ENCODE measurements at regions not wholly inside any gene's neighbourhood (a gene's known extent, or its start where the extent isn't known, plus 50 kb on each side); places are given as distances from the start of the nearest gene placed in this dataset.

- POLR2A ChIA-PET: no interaction called here
- in situ Hi-C loops (cut with HindIII; ENCODE audit: low pct_unique_long_range_greater_than_20kb, low sequenced_read_pairs): no loop called here
- DNase-seq (ENCODE audit: low read depth, low spot score) (no peak), ATAC-seq (no peak)
- Histone ChIP-seq H3K36me3 (ENCODE audit: control insufficient read depth, insufficient read depth, low read length) (no peaks in the 10 kb centered on the region), H3K27me3 (ENCODE audit: control insufficient read depth, insufficient read depth, low read length) (no peaks in the 10 kb centered on the region), H3K27ac (ENCODE audit: low read length) (no peak overlapping the region), H3K4me1 (ENCODE audit: control insufficient read depth, insufficient read depth, low read length) (no peaks in the 10 kb centered on the region), H3K4me3 (ENCODE audit: low read depth in 2 of 2, low read length in 2 of 2) (no peak overlapping the region), H3K9me3 (ENCODE audit: control insufficient read depth, insufficient read depth, low read depth, low read length) (no peaks in the 10 kb centered on the region)
- intact Hi-C loops (cut with micrococcal nuclease; ENCODE audit: unreplicated experiment): no loop called here
- TF ChIP-seq SIN3A (IDR thresholded peaks at IDR 0.05; ENCODE audit: borderline replicate concordance, insufficient read depth, low read depth, low read length) (no peak), CTCF (IDR thresholded peaks at IDR 0.05) (no peak), POLR2AphosphoS5 (IDR thresholded peaks at IDR 0.05; ENCODE audit: low read depth, low read length) (no peak), REST (IDR thresholded peaks at IDR 0.05; ENCODE audit: insufficient read depth in 1 of 2, low read depth in 2 of 2, low read length in 1 of 2) (no peak), TCF7L2 (IDR thresholded peaks at IDR 0.05; ENCODE audit: low read depth, low read length) (no peak)
- no TSS peak for BruUV-seq (replicated peaks)
- CTCF ChIA-PET: no interaction called here
Observed at GRCh38 chr13:76213423-76213904, 577.3 kb downstream of the LMO7 start.

- in situ Hi-C loops (cut with HindIII; ENCODE audit: low pct_unique_long_range_greater_than_20kb, low sequenced_read_pairs) (no loop called here), intact Hi-C loops (cut with micrococcal nuclease; ENCODE audit: unreplicated experiment) (no loop called here)
- Histone ChIP-seq H3K36me3 (ENCODE audit: control insufficient read depth, insufficient read depth, low read length) (no peaks in the 10 kb centered on the region), H3K27me3 (ENCODE audit: control insufficient read depth, insufficient read depth, low read length) (no peaks in the 10 kb centered on the region), H3K27ac (ENCODE audit: low read length) (no peak overlapping the region), H3K9me3 (ENCODE audit: control insufficient read depth, insufficient read depth, low read depth, low read length) (no peaks in the 10 kb centered on the region), H3K4me3 (ENCODE audit: low read depth in 2 of 2, low read length in 2 of 2) (no peak overlapping the region), H3K4me1 (ENCODE audit: control insufficient read depth, insufficient read depth, low read length) (no peaks in the 10 kb centered on the region)
- ChIA-PET CTCF (no interaction called here), POLR2A (no interaction called here)
- TF ChIP-seq TCF7L2 (IDR thresholded peaks at IDR 0.05; ENCODE audit: low read depth, low read length) (no peak), REST (IDR thresholded peaks at IDR 0.05; ENCODE audit: insufficient read depth in 1 of 2, low read depth in 2 of 2, low read length in 1 of 2) (no peak), POLR2AphosphoS5 (IDR thresholded peaks at IDR 0.05; ENCODE audit: low read depth, low read length) (no peak), CTCF (IDR thresholded peaks at IDR 0.05) (no peak), SIN3A (IDR thresholded peaks at IDR 0.05; ENCODE audit: borderline replicate concordance, insufficient read depth, low read depth, low read length) (no peak)
- ATAC-seq: no peak
- no TSS peak for BruUV-seq (replicated peaks)
- no peak for DNase-seq (ENCODE audit: low read depth, low spot score)
Observed at GRCh38 chr13:76210262-76210661, 574.1 kb downstream of the LMO7 start.

Data from Panc1 (cell line).